NCI-H446 treated with DMSO at 0.1 percent for 48 hours (cell line): ENCODE measurements at regions not wholly inside any gene's neighbourhood (a gene's known extent, or its start where the extent isn't known, plus 50 kb on each side); places are given as distances from the start of the nearest gene placed in this dataset.

Experiments used
- DNase-seq: peaks from one replicate; lab custom pipeline; 2025; lab: John Stamatoyannopoulos, UW

GRCh38 chr10:30256084-30256483, 93.0 kb downstream of the MTPAP start:
- DNase-seq, result no peak

GRCh38 chr10:30254926-30255325, 94.2 kb downstream of the MTPAP start:
- no peak for DNase-seq

- no peak for DNase-seq
Observed at GRCh38 chr10:30248728-30249127, 100.3 kb downstream of the MTPAP start.

- no peak for DNase-seq
Observed at GRCh38 chr10:30247704-30248103, 101.4 kb downstream of the MTPAP start.

- DNase-seq, result no peak
Observed at GRCh38 chr10:30241422-30242110, 107.5 kb downstream of the MTPAP start.

GRCh38 chr10:30238836-30239235, 110.2 kb downstream of the MTPAP start:
- DNase-seq, result no peak

- DNase-seq, result no peak
Observed at GRCh38 chr10:30233186-30233959, 115.7 kb downstream of the MTPAP start.

- DNase-seq, result no peak
Observed at GRCh38 chr10:30231709-30232108, 117.4 kb downstream of the MTPAP start.

- DNase-seq, result no peak
Observed at GRCh38 chr10:30231071-30231652, 117.9 kb downstream of the MTPAP start.

- DNase-seq, result no peak
Observed at GRCh38 chr10:30229536-30229935, 119.5 kb downstream of the MTPAP start.

- DNase-seq, result no peak
Observed at GRCh38 chr10:30228417-30229036, 120.6 kb downstream of the MTPAP start.

- DNase-seq, result no peak
Observed at GRCh38 chr10:30227481-30227880, 121.6 kb downstream of the MTPAP start.

GRCh38 chr10:30219971-30220751, 128.9 kb downstream of the MTPAP start:
- no peak for DNase-seq

GRCh38 chr10:30216821-30217220, 132.3 kb downstream of the MTPAP start:
- no peak for DNase-seq

GRCh38 chr10:30215623-30216022, 133.5 kb downstream of the MTPAP start:
- no peak for DNase-seq

GRCh38 chr10:30215141-30215540, 133.9 kb downstream of the MTPAP start:
- DNase-seq, result no peak

GRCh38 chr10:30210296-30210695, 138.8 kb downstream of the MTPAP start:
- DNase-seq, result no peak

- no peak for DNase-seq
Observed at GRCh38 chr10:30208330-30208729, 140.7 kb downstream of the MTPAP start.

- DNase-seq, result no peak
Observed at GRCh38 chr10:30207485-30208052, 141.5 kb downstream of the MTPAP start.

GRCh38 chr10:30200017-30200415, 140.6 kb upstream of the JCAD start:
- no peak for DNase-seq

GRCh38 chr10:30199376-30200016, 140.1 kb upstream of the JCAD start:
- no peak for DNase-seq
